Astrocyte (in vitro differentiated cells and primary cell): ENCODE measurements at regions not wholly inside any gene's neighbourhood (a gene's known extent, or its start where the extent isn't known, plus 50 kb on each side); places are given as distances from the start of the nearest gene placed in this dataset.

Experiments
- DNase-seq: peaks from one replicate; pipeline ENCODE4 v3.0.0-alpha.2; 2010; ENCODE audit warnings: low read depth
- FAIRE-seq: peaks from 2 replicates; lab custom pipeline; 2011; peaks lifted over from hg19 to GRCh38; lab: Jason Lieb, UNC
- H2AFZ ChIP-seq: 2 replicates; pipeline ENCODE4 v1.6.0; 2012; ENCODE audit warnings: low read depth, low read length, inconsistent platforms
- H3K27ac ChIP-seq: 2 replicates; pipeline ENCODE4 v1.5.1; 2011; ENCODE audit warnings: low read depth, low read length, inconsistent platforms
- H3K27me3 ChIP-seq: 2 replicates; pipeline ENCODE4 v1.6.0; 2011; ENCODE audit warnings: low read length, inconsistent platforms; ENCODE audit not compliant: insufficient read depth
- H3K36me3 ChIP-seq: 2 replicates; pipeline ENCODE4 v1.5.1; 2011; ENCODE audit warnings: low read length, inconsistent platforms; ENCODE audit not compliant: insufficient read depth
- H3K4me1 ChIP-seq: 2 replicates; pipeline ENCODE4 v1.5.1; 2011; ENCODE audit warnings: low read length, inconsistent platforms; ENCODE audit not compliant: insufficient read depth
- H3K4me2 ChIP-seq: 2 replicates; pipeline ENCODE4 v1.6.0; 2012; ENCODE audit warnings: low read length, inconsistent platforms
- H3K4me3 ChIP-seq: 2 replicates; pipeline ENCODE4 v1.5.1; 2011; ENCODE audit warnings: low read depth, mild to moderate bottlenecking, low read length, inconsistent platforms; ENCODE audit not compliant: insufficient read depth
- H3K79me2 ChIP-seq: 2 replicates; pipeline ENCODE4 v1.6.0; 2012; ENCODE audit warnings: mild to moderate bottlenecking, low read length, inconsistent platforms; ENCODE audit not compliant: insufficient read depth
- H3K9ac ChIP-seq: 2 replicates; pipeline ENCODE4 v1.6.0; 2012; ENCODE audit warnings: mild to moderate bottlenecking, low read length, inconsistent platforms
- H3K9me3 ChIP-seq: 2 replicates; pipeline ENCODE4 v1.5.1; 2012; ENCODE audit warnings: low read depth, mild to moderate bottlenecking, low read length, inconsistent platforms; ENCODE audit not compliant: insufficient read depth
- H4K20me1 ChIP-seq: 2 replicates; pipeline ENCODE4 v1.6.0; 2012; ENCODE audit warnings: low read length, inconsistent platforms; ENCODE audit not compliant: insufficient read depth
- H3K27ac Mint-ChIP-seq: one replicate; pipeline ENCODE4 v1.8.0; 2021; ENCODE audit warnings: mild to moderate bottlenecking, mixed read lengths; ENCODE audit not compliant: unreplicated experiment
- H3K27me3 Mint-ChIP-seq: one replicate; pipeline ENCODE4 v1.8.0; 2021; ENCODE audit warnings: low read depth, mixed read lengths; ENCODE audit not compliant: unreplicated experiment
- H3K36me3 Mint-ChIP-seq: one replicate; pipeline ENCODE4 v1.8.0; 2021; ENCODE audit warnings: low read depth, mixed read lengths; ENCODE audit not compliant: unreplicated experiment
- H3K4me1 Mint-ChIP-seq: one replicate; pipeline ENCODE4 v1.8.0; 2021; ENCODE audit warnings: low read depth, mixed read lengths; ENCODE audit not compliant: unreplicated experiment
- H3K4me3 Mint-ChIP-seq: one replicate; pipeline ENCODE4 v1.8.0; 2021; ENCODE audit warnings: mild to moderate bottlenecking, moderate library complexity, mixed read lengths; ENCODE audit not compliant: unreplicated experiment
- H3K9me3 Mint-ChIP-seq: one replicate; pipeline ENCODE4 v1.8.0; 2021; ENCODE audit warnings: mild to moderate bottlenecking, mixed read lengths; ENCODE audit not compliant: unreplicated experiment
- EZH2 ChIP-seq: IDR thresholded peaks from 2 replicates; pipeline ENCODE4 v1.6.1; 2012; ENCODE audit warnings: mild to moderate bottlenecking, low read length, inconsistent platforms; ENCODE audit not compliant: insufficient read depth
- TF ChIP-seq, protein P1 (sequence below): IDR thresholded peaks from 2 replicates; pipeline ENCODE4 v1.5.1; 2011; ENCODE audit warnings: low read depth, mild to moderate bottlenecking, inconsistent platforms, low read length, moderate library complexity; ENCODE audit not compliant: insufficient read depth

DNA sequence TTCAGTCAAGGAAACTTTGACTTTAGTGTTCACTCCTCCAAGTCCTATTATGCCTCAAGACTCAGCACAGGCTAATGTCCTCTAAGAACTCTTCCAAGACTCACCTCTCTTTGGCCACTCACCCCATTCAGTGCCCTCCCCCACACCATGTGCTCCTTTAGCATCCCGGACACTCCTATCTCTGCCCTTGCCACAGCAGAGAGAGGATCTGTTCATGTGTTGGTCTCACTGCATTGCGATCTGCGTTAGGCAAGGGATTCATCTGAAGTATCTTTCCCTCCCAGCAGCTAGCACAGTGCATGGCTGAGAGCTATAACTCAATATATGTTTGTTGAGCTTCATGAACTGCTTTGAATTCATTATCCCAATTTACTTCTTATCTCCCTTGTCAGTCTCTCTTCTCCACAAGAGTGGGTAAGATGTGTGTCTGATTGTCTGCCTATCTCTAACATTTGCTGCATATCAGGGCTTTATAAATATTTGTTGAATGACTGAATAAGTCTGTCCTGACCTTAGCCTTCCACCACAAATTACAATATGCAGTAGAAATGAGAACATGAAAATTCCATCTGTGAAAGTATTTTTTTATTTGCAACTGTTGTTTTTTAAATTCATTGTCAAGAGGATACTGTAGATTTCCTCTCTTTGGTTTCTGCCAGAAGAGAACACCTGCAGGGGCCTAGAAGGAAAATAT, 179.9 kb upstream of the NCKAP5 start:
- peak overlapping the region; percentile 12 for H3K4me2 ChIP-seq
- no peak overlapping the region for H3K27ac Mint-ChIP-seq

GRCh38 chr2:133753665-133754064, 185.4 kb upstream of the NCKAP5 start:
- no peak overlapping the region for H3K4me2 ChIP-seq
- Mint-ChIP-seq H3K9me3 (no peaks in the 10 kb centered on the region), H3K36me3 (no peaks in the 10 kb centered on the region), H3K27me3 (no peaks in the 10 kb centered on the region), H3K27ac (no peak overlapping the region), H3K4me1 (peaks cover 11% of the 10 kb centered on the region), H3K4me3 (no peak overlapping the region)
- H3K79me2 ChIP-seq = no peaks in the 10 kb centered on the region
- peaks cover 8% of the 10 kb centered on the region for H3K4me1 ChIP-seq
- DNase-seq = no peak
- no peak overlapping the region for H3K9ac ChIP-seq
- no peak for TF ChIP-seq EZH2
- TF ChIP-seq, protein P1, sequence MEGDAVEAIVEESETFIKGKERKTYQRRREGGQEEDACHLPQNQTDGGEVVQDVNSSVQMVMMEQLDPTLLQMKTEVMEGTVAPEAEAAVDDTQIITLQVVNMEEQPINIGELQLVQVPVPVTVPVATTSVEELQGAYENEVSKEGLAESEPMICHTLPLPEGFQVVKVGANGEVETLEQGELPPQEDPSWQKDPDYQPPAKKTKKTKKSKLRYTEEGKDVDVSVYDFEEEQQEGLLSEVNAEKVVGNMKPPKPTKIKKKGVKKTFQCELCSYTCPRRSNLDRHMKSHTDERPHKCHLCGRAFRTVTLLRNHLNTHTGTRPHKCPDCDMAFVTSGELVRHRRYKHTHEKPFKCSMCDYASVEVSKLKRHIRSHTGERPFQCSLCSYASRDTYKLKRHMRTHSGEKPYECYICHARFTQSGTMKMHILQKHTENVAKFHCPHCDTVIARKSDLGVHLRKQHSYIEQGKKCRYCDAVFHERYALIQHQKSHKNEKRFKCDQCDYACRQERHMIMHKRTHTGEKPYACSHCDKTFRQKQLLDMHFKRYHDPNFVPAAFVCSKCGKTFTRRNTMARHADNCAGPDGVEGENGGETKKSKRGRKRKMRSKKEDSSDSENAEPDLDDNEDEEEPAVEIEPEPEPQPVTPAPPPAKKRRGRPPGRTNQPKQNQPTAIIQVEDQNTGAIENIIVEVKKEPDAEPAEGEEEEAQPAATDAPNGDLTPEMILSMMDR = no peak
- H2AFZ ChIP-seq = no peak overlapping the region
- no peaks in the 10 kb centered on the region for H3K36me3 ChIP-seq
- no peaks in the 10 kb centered on the region for H3K9me3 ChIP-seq
- no peak overlapping the region for H3K4me3 ChIP-seq
- no peaks in the 10 kb centered on the region for H4K20me1 ChIP-seq
- H3K27ac ChIP-seq = no peak overlapping the region
- H3K27me3 ChIP-seq = no peaks in the 10 kb centered on the region
- FAIRE-seq = peak; percentile 13

More for the DNA sequence above, 179.9 kb upstream of the NCKAP5 start:
- H3K27me3 ChIP-seq = no peaks in the 10 kb centered on the region
- H4K20me1 ChIP-seq = no peaks in the 10 kb centered on the region
- H3K4me1 ChIP-seq = peaks cover 5% of the 10 kb centered on the region
- no peaks in the 10 kb centered on the region for H3K4me1 Mint-ChIP-seq
- H3K9me3 Mint-ChIP-seq = no peaks in the 10 kb centered on the region
- H3K4me3 Mint-ChIP-seq = no peak overlapping the region
- peak; percentile 75 for DNase-seq
- H3K4me3 ChIP-seq = no peak overlapping the region
- H3K9ac ChIP-seq = peak overlapping the region; percentile 16
- H3K9me3 ChIP-seq = no peaks in the 10 kb centered on the region
- no peaks in the 10 kb centered on the region for H3K36me3 Mint-ChIP-seq
- H3K27me3 Mint-ChIP-seq = no peaks in the 10 kb centered on the region
- peak overlapping the region; percentile 32 for H2AFZ ChIP-seq
- H3K79me2 ChIP-seq = no peaks in the 10 kb centered on the region
- FAIRE-seq = no peak
- no peaks in the 10 kb centered on the region for H3K36me3 ChIP-seq
- no peak for TF ChIP-seq EZH2
- TF ChIP-seq, protein P1 = no peak
- H3K27ac ChIP-seq = peak overlapping the region; percentile 14
